NCI-H1930 (cell line): ENCODE measurements at regions not wholly inside any gene's neighbourhood (a gene's known extent, or its start where the extent isn't known, plus 50 kb on each side); places are given as distances from the start of the nearest gene placed in this dataset.
A peak's percentile ranks its signal among the peaks of the same experiment; 100 is the strongest.
"Not testable (repeated sequence)": the region's sequence is repeated elsewhere in the genome, so short reads cannot be mapped to it uniquely, and the experiment has no call there.

Experiments used
- DNase-seq, 2 experiments: peaks; one replicate each; lab custom pipeline; 2025; lab: John Stamatoyannopoulos, UW

GRCh38 chr14:97143456-97143855 is 346.3 kb downstream of the VRK1 start:
- DNase-seq, result no peak

- not testable (repeated sequence) for DNase-seq
Measured at GRCh38 chr14:97148021-97148420, 350.8 kb downstream of the VRK1 start.

GRCh38 chr14:97149775-97150174 is 352.6 kb downstream of the VRK1 start:
- no peak for DNase-seq

- DNase-seq, result no peak
Measured at GRCh38 chr14:97153527-97153926, 356.3 kb downstream of the VRK1 start.

- DNase-seq, result no peak
Measured at GRCh38 chr14:97155320-97155719, 358.1 kb downstream of the VRK1 start.

- DNase-seq, result no peak
Measured at GRCh38 chr14:97155814-97156213, 358.6 kb downstream of the VRK1 start.

- no peak for DNase-seq
Measured at GRCh38 chr14:97156705-97157104, 359.5 kb downstream of the VRK1 start.

GRCh38 chr14:97158102-97158501 is 360.9 kb downstream of the VRK1 start:
- DNase-seq, result no peak

GRCh38 chr14:97159124-97159523 is 361.9 kb downstream of the VRK1 start:
- DNase-seq, result no peak

- DNase-seq, result no peak
Measured at GRCh38 chr14:97162621-97163020, 365.4 kb downstream of the VRK1 start.

- DNase-seq, result no peak
Measured at GRCh38 chr14:97164021-97164420, 366.8 kb downstream of the VRK1 start.

- no peak for DNase-seq
Measured at GRCh38 chr14:97166497-97166896, 369.3 kb downstream of the VRK1 start.

GRCh38 chr14:97167577-97167976 is 370.4 kb downstream of the VRK1 start:
- not testable (repeated sequence) for DNase-seq

GRCh38 chr14:97172644-97173043 is 375.5 kb downstream of the VRK1 start:
- no peak for DNase-seq

GRCh38 chr14:97177016-97177415 is 379.8 kb downstream of the VRK1 start:
- DNase-seq, result no peak

- no peak for DNase-seq
Measured at GRCh38 chr14:97177635-97178034, 380.5 kb downstream of the VRK1 start.

- no peak for DNase-seq
Measured at GRCh38 chr14:97178781-97179180, 381.6 kb downstream of the VRK1 start.

- DNase-seq, result no peak
Measured at GRCh38 chr14:97179573-97179972, 382.4 kb downstream of the VRK1 start.

- DNase-seq, result no peak
Measured at GRCh38 chr14:97180304-97181200, 383.4 kb downstream of the VRK1 start.

- DNase-seq, result peak in 1 of 2 experiments; percentile 9
Measured at GRCh38 chr14:97185186-97185585, 388.0 kb downstream of the VRK1 start.

GRCh38 chr14:97187916-97188315 is 390.7 kb downstream of the VRK1 start:
- DNase-seq, result no peak

GRCh38 chr14:97196336-97196735 is 399.2 kb downstream of the VRK1 start:
- DNase-seq, result no peak

GRCh38 chr14:97198813-97199212 is 401.6 kb downstream of the VRK1 start:
- DNase-seq, result no peak

GRCh38 chr14:97200245-97200644 is 403.1 kb downstream of the VRK1 start:
- no peak for DNase-seq
